ENCODE measurements at regions not wholly inside any gene's neighbourhood (a gene's known extent, or its start where the extent isn't known, plus 50 kb on each side); places are given as distances from the start of the nearest gene placed in this dataset.
"Not testable (repeated sequence)": the region's sequence is repeated elsewhere in the genome, so short reads cannot be mapped to it uniquely, and the experiment has no call there.

GRCh38 chr10:90988802-90989201, 67.9 kb upstream of the ANKRD1 start:
- Histone ChIP-seq H3K9ac (ENCODE audit: low read length) (no peak overlapping the region), H3K9me3 (ENCODE audit: control insufficient read depth, low read length) (no peaks in the 10 kb centered on the region), H3K4me3 (ENCODE audit: low read length) (no peak overlapping the region), H3K27me3 (ENCODE audit: control insufficient read depth, insufficient read depth, low read length) (no peaks in the 10 kb centered on the region), H3K4me1 (ENCODE audit: control insufficient read depth, insufficient read depth, low read length) (no peaks in the 10 kb centered on the region), H3K36me3 (ENCODE audit: control insufficient read depth, insufficient read depth, low read length) (no peaks in the 10 kb centered on the region)

DNA sequence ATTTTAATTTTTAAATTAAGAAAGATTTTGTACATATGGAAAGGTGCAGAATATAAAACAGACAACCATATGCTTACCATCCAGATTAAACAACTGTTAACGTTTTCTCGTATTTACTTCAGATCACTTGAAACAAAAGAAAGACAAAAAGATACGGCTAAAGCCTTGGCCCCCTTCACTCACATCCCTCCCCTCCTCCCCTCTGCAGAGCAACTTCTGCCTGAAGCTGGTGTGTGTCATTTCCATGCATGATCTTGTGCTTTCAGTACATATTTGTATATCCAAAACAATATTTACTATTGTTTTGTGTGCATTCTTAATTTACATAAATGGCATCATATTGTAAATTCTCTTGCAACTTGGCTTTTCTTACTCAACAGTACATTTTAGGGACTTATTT, 68.5 kb upstream of the ANKRD1 start:
- H3K4me3 ChIP-seq (ENCODE audit: low read length): no peak overlapping the region
- H3K9ac ChIP-seq (ENCODE audit: low read length): no peak overlapping the region
- H3K36me3 ChIP-seq (ENCODE audit: control insufficient read depth, insufficient read depth, low read length): no peaks in the 10 kb centered on the region
- H3K9me3 ChIP-seq (ENCODE audit: control insufficient read depth, low read length): no peaks in the 10 kb centered on the region
- no peaks in the 10 kb centered on the region for H3K4me1 ChIP-seq (ENCODE audit: control insufficient read depth, insufficient read depth, low read length)
- H3K27me3 ChIP-seq (ENCODE audit: control insufficient read depth, insufficient read depth, low read length): no peaks in the 10 kb centered on the region

GRCh38 chr10:90992462-90992861, 71.6 kb upstream of the ANKRD1 start:
- Histone ChIP-seq H3K9ac (ENCODE audit: low read length) (no peak overlapping the region), H3K4me1 (ENCODE audit: control insufficient read depth, insufficient read depth, low read length) (no peaks in the 10 kb centered on the region), H3K36me3 (ENCODE audit: control insufficient read depth, insufficient read depth, low read length) (no peaks in the 10 kb centered on the region), H3K9me3 (ENCODE audit: control insufficient read depth, low read length) (no peaks in the 10 kb centered on the region), H3K4me3 (ENCODE audit: low read length) (no peak overlapping the region), H3K27me3 (ENCODE audit: control insufficient read depth, insufficient read depth, low read length) (no peaks in the 10 kb centered on the region)

GRCh38 chr10:90993340-90993739, 72.5 kb upstream of the ANKRD1 start:
- H3K27me3 ChIP-seq (ENCODE audit: control insufficient read depth, insufficient read depth, low read length): no peaks in the 10 kb centered on the region
- no peaks in the 10 kb centered on the region for H3K36me3 ChIP-seq (ENCODE audit: control insufficient read depth, insufficient read depth, low read length)
- H3K9ac ChIP-seq (ENCODE audit: low read length): no peak overlapping the region
- H3K4me1 ChIP-seq (ENCODE audit: control insufficient read depth, insufficient read depth, low read length): no peaks in the 10 kb centered on the region
- no peaks in the 10 kb centered on the region for H3K9me3 ChIP-seq (ENCODE audit: control insufficient read depth, low read length)
- H3K4me3 ChIP-seq (ENCODE audit: low read length): no peak overlapping the region

GRCh38 chr10:90997670-90998069, 76.8 kb upstream of the ANKRD1 start:
- Histone ChIP-seq H3K4me1 (ENCODE audit: control insufficient read depth, insufficient read depth, low read length) (no peaks in the 10 kb centered on the region), H3K27me3 (ENCODE audit: control insufficient read depth, insufficient read depth, low read length) (no peaks in the 10 kb centered on the region), H3K9ac (ENCODE audit: low read length) (no peak overlapping the region), H3K36me3 (ENCODE audit: control insufficient read depth, insufficient read depth, low read length) (no peaks in the 10 kb centered on the region), H3K4me3 (ENCODE audit: low read length) (no peak overlapping the region), H3K9me3 (ENCODE audit: control insufficient read depth, low read length) (no peaks in the 10 kb centered on the region)

DNA sequence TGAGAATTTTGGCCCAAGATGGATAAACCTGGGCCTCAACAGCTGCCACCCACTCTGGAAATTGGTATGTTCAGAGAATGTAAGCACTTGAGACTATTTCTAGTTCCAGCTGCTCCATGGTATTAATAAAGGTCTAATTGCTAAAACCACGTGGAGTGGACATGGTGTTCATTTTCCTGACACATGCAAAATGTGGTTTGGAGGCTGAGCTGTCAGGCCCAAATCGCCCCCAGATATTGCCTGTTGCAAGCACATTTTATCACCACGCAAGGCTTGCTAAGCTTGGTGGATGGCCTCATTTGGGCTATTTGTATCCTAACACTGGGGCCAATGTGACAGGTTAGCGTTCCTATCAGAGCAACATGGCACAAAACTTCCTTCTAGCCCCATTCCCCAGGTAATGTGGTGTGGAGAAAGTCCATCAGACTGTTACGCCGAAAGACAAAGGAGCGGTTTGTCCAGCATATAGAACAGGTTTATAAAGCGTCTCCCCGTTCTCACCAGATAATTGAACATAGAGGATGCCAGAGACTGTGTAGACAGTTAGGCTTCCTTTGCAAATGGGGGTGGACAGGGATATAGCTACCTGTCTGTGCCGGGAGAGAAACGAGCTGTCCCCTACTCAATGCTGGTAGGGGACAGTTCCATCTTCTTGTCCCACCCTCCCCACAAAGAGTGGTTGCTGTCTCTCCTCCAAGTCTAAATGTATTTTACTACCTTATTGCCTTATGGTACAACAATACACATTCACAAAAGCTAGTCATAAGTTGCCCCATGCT, 78.0 kb upstream of the ANKRD1 start:
- Histone ChIP-seq H3K36me3 (ENCODE audit: control insufficient read depth, insufficient read depth, low read length) (no peaks in the 10 kb centered on the region), H3K4me3 (ENCODE audit: low read length) (no peak overlapping the region), H3K9me3 (ENCODE audit: control insufficient read depth, low read length) (no peaks in the 10 kb centered on the region), H3K9ac (ENCODE audit: low read length) (no peak overlapping the region), H3K4me1 (ENCODE audit: control insufficient read depth, insufficient read depth, low read length) (no peaks in the 10 kb centered on the region), H3K27me3 (ENCODE audit: control insufficient read depth, insufficient read depth, low read length) (no peaks in the 10 kb centered on the region)

GRCh38 chr10:90999512-91000172, 78.8 kb upstream of the ANKRD1 start:
- Histone ChIP-seq H3K9ac (ENCODE audit: low read length) (no peak overlapping the region), H3K9me3 (ENCODE audit: control insufficient read depth, low read length) (no peaks in the 10 kb centered on the region), H3K4me1 (ENCODE audit: control insufficient read depth, insufficient read depth, low read length) (no peaks in the 10 kb centered on the region), H3K36me3 (ENCODE audit: control insufficient read depth, insufficient read depth, low read length) (no peaks in the 10 kb centered on the region), H3K27me3 (ENCODE audit: control insufficient read depth, insufficient read depth, low read length) (no peaks in the 10 kb centered on the region), H3K4me3 (ENCODE audit: low read length) (no peak overlapping the region)

DNA sequence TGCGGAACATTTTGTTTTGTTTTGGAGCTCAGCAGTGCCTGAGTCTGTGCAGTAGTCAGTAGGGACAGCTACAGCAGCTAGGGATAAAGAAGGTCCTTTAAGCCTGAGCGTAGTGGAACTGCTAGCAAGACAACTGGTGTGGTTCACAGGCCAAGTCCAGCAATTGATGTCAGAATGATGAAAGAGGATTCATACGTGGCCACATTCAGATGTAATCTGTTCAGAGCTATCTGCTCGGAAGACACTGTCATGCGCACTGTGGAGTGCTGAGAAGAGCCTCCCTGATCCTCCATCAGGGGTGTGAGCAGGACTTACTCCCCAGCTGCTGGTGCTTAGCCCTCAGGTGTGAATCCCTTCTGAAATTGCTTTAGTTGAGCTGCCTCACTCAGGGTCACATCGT, 79.6 kb upstream of the ANKRD1 start:
- no peaks in the 10 kb centered on the region for H3K9me3 ChIP-seq (ENCODE audit: control insufficient read depth, low read length)
- no peaks in the 10 kb centered on the region for H3K27me3 ChIP-seq (ENCODE audit: control insufficient read depth, insufficient read depth, low read length)
- no peak overlapping the region for H3K4me3 ChIP-seq (ENCODE audit: low read length)
- no peaks in the 10 kb centered on the region for H3K4me1 ChIP-seq (ENCODE audit: control insufficient read depth, insufficient read depth, low read length)
- no peaks in the 10 kb centered on the region for H3K36me3 ChIP-seq (ENCODE audit: control insufficient read depth, insufficient read depth, low read length)
- H3K9ac ChIP-seq (ENCODE audit: low read length): no peak overlapping the region

DNA sequence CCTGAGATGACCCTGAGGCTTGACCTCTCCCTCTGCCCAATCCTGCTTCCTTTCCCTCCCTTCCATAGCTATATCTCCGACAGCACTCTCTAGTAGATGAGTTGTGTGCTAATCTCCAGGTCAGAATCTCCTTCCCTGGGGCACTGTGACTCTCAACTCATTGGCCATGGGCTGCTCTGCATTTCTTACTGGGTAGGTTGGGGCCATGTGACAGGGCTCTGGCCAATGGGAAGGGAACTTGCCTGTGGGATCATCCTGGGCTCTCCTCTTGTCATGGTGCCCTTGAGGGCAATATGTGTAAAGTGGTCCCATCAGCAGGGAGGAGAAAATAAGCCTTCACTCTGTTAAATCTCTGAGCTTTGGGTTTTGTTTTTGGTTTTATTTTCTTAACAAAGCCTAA, 80.1 kb upstream of the ANKRD1 start:
- Histone ChIP-seq H3K27me3 (ENCODE audit: control insufficient read depth, insufficient read depth, low read length) (no peaks in the 10 kb centered on the region), H3K4me3 (ENCODE audit: low read length) (no peak overlapping the region), H3K9ac (ENCODE audit: low read length) (no peak overlapping the region), H3K9me3 (ENCODE audit: control insufficient read depth, low read length) (no peaks in the 10 kb centered on the region), H3K36me3 (ENCODE audit: control insufficient read depth, insufficient read depth, low read length) (no peaks in the 10 kb centered on the region), H3K4me1 (ENCODE audit: control insufficient read depth, insufficient read depth, low read length) (no peaks in the 10 kb centered on the region)

DNA sequence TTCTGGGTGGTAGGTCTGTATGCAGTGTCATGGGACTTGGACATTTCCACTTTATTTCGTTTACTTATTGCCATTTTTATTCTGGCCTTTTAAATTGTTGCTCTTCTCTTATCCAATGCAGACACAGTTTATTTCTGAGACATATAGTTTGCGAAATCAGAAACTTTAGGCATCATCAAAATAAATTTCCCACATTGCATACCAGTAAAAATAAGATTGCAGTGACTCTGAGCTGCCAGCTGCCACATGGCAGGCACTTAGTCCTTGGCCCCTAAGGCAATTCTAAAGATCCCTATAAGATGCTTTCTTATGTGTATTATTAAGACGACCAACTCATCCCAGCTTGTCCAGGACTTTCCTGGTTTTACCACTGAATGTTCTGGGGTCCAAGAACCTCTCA, 81.8 kb upstream of the ANKRD1 start:
- Histone ChIP-seq H3K9ac (ENCODE audit: low read length) (no peak overlapping the region), H3K36me3 (ENCODE audit: control insufficient read depth, insufficient read depth, low read length) (no peaks in the 10 kb centered on the region), H3K4me3 (ENCODE audit: low read length) (no peak overlapping the region), H3K27me3 (ENCODE audit: control insufficient read depth, insufficient read depth, low read length) (no peaks in the 10 kb centered on the region), H3K9me3 (ENCODE audit: control insufficient read depth, low read length) (no peaks in the 10 kb centered on the region), H3K4me1 (ENCODE audit: control insufficient read depth, insufficient read depth, low read length) (no peaks in the 10 kb centered on the region)

- H3K4me3 ChIP-seq (ENCODE audit: low read length); H3K9ac ChIP-seq (ENCODE audit: low read length); H3K9me3 ChIP-seq (ENCODE audit: control insufficient read depth, low read length); H3K4me1 ChIP-seq (ENCODE audit: control insufficient read depth, insufficient read depth, low read length); H3K36me3 ChIP-seq (ENCODE audit: control insufficient read depth, insufficient read depth, low read length); H3K27me3 ChIP-seq (ENCODE audit: control insufficient read depth, insufficient read depth, low read length): not testable (repeated sequence)
Observed at GRCh38 chr10:91003379-91003778, 82.5 kb upstream of the ANKRD1 start.

DNA sequence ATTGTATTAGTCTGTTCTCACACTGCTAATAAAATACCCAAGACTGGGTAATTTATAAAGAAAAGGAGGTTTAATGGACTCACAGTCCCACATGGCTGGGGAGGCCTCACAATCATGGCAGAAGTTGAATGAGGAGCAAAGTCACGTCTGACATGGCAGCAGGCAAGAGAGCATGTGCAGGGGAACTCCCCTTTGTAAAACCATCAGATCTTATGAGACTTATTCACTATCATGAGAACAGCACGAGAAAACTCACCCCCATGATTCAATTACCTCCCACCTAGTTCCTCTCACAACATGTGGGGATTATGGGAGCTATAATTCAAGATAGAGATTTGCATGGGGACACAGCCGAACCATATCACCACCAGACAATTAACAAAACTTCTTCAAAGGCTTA, 84.4 kb upstream of the ANKRD1 start:
- H3K9me3 ChIP-seq (ENCODE audit: control insufficient read depth, low read length); H3K36me3 ChIP-seq (ENCODE audit: control insufficient read depth, insufficient read depth, low read length); H3K4me1 ChIP-seq (ENCODE audit: control insufficient read depth, insufficient read depth, low read length); H3K4me3 ChIP-seq (ENCODE audit: low read length); H3K9ac ChIP-seq (ENCODE audit: low read length); H3K27me3 ChIP-seq (ENCODE audit: control insufficient read depth, insufficient read depth, low read length): not testable (repeated sequence)
